KG1 (cell line): ENCODE measurements at regions not wholly inside any gene's neighbourhood (a gene's known extent, or its start where the extent isn't known, plus 50 kb on each side); places are given as distances from the start of the nearest gene placed in this dataset.
"Not testable (repeated sequence)": the region's sequence is repeated elsewhere in the genome, so short reads cannot be mapped to it uniquely, and the experiment has no call there.

Experiments
- DNase-seq: peaks from one replicate; lab custom pipeline; 2025; lab: John Stamatoyannopoulos, UW

DNA sequence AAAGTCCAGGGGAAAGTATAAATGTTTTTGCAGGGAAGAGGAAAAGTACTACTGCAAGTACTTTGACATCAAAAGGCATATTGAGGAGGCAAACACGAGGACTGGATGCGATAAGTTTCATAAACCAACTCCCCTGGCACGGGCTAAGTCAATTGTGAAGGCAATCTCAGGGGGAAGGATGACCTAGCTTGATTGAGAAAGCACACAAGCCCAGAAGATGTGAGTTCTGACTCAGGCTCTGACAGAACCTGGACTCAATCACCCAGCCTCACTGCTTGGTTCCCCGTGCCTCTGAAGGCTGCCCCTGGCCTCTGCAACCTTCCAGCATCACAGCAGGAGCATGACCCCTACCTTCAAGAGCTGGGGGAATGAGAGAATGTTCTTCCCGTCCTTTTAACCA is 93.2 kb upstream of the ZNF438 start:
- DNase-seq = no peak

DNA sequence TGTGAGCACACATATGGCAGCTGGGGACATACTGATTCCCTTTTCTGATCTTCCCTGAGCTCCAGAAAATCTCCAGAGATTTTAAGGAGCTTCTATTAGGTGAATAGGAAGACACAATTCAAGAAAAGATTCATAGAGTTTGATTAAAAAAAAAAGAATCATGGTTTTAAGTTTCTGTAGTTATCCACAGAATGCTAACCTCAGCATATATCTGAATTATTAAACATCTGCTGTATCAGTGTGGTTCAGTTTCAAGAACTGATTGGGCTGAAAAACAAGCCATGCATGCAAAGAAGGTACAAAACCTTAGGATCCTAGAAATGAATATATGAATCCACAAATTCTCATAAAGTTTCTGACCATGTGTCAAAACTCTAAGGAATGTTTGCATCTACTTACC is 94.1 kb upstream of the ZNF438 start:
- DNase-seq = no peak

- DNase-seq = no peak
Observed at GRCh38 chr10:31126593-31126992, 94.9 kb upstream of the ZNF438 start.

DNA sequence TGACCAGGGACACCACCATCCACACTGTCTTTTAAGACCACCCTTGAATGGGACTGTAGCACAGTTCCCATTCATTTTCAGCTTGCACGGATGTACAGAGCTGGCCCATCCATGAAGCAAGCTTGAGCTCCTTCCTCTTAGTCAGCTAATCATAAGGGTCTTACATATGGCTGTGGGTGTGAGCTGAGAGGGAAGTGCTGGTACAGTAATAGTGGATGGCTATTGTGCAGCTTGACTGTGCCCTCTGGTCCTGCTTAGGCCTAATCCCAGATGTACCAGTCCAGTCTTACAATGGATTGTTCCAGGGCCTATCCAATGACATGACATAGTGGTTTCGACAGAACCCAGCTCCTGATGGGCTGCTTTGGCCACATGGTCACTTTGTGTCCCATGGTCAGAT is 96.9 kb upstream of the ZNF438 start:
- no peak for DNase-seq

- no peak for DNase-seq
Observed at GRCh38 chr10:31129271-31129670, 97.6 kb upstream of the ZNF438 start.

- DNase-seq = no peak
Observed at GRCh38 chr10:31129880-31130405, 98.3 kb upstream of the ZNF438 start.

GRCh38 chr10:31130406-31130805 is 98.7 kb upstream of the ZNF438 start:
- DNase-seq = no peak

DNA sequence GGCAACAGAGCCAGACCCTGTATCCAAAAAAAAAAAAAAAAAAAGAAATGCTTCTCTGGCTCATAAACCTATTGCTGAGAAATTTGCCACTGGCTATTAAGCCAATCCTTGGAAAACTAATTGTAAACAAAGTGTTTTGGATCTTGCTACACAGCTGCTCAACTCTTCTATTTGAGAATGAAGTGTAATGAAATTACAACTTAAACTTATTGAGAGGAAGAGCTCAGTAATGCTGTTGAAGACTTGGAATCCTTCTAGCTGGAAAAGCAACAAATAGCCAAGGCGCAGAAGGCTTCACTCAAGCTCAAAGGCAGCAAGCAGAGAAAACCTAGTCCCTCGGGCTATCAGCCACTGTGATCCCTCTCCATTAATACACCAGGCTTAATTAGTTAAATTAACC is 99.6 kb upstream of the ZNF438 start:
- DNase-seq = no peak

GRCh38 chr10:31132681-31133244 is 101.1 kb upstream of the ZNF438 start:
- no peak for DNase-seq

GRCh38 chr10:31133251-31133791 is 101.7 kb upstream of the ZNF438 start:
- no peak for DNase-seq

DNA sequence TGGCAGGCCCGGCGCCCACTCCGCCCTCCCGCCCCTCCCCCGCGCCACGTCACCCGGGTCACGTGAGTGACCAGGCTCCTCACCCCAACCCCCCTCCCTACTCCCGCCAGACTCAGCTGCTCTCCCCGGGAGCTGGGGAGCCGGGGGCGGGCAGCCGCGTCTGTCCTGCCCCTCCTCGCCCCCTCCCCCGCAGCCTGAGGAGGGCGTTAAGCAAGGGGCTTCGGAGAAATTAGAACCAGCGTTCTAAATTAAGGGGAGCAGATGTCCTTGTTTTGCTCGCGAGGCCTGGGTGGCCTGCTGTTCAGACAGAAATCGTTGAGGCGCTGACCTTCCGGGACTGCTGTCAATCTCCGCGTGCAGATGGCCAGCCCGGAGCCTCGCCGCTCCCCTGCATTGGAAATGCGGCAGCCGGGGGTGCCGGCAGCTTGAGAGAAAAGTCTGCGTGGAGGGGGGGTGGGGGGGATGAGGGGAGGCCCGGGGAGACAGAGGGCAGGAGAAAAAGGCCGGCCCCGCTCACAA is 102.2 kb upstream of the ZNF438 start:
- no peak for DNase-seq

- no peak for DNase-seq
Observed at GRCh38 chr10:31134311-31134952, 102.8 kb upstream of the ZNF438 start.

DNA sequence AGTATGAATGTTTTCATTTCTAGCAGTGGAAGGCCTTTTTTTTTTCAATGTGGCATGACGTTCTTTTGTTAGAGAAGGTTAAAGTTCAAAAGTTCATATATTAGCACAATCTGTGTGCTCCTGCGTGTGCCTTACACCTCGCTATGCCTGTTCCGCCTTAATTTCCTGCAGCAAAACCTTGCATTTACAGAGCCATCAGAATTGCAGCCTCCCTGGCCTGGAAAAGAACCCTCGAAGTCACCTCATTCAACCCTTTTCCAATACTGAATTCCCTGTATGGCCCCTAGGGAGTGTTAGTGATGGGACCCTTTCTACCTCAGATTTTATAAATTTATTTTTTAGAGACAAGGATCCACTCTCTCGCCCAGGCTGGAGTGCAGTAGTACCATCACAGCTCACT is 103.5 kb upstream of the ZNF438 start:
- no peak for DNase-seq

- not testable (repeated sequence) for DNase-seq
Observed at GRCh38 chr10:31135791-31136190, 104.1 kb upstream of the ZNF438 start.

GRCh38 chr10:31136386-31136785 is 104.7 kb upstream of the ZNF438 start:
- no peak for DNase-seq

- peak; percentile 50 for DNase-seq
Observed at GRCh38 chr10:31136930-31137885, 105.5 kb upstream of the ZNF438 start.

GRCh38 chr10:31138026-31138553 is 106.4 kb upstream of the ZNF438 start:
- no peak for DNase-seq

DNA sequence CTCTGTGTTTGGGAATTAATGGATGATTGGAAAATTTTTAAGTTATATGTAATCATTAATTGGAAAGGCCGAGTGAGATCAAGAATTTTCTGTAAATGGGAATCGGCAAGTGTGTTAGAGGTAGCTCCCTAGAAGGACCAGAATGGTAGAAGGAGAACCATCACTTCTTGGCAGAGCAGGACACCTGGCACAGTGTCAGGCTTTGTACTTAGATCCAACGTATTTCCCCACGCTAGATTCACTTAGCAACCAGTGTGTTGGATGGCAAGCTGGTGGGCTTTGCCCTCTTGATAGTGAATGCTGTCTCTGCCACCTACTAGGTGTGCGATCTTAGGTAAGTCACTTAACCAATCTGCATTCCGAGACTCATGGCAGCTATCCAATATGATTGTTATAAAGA is 107.8 kb upstream of the ZNF438 start:
- no peak for DNase-seq

DNA sequence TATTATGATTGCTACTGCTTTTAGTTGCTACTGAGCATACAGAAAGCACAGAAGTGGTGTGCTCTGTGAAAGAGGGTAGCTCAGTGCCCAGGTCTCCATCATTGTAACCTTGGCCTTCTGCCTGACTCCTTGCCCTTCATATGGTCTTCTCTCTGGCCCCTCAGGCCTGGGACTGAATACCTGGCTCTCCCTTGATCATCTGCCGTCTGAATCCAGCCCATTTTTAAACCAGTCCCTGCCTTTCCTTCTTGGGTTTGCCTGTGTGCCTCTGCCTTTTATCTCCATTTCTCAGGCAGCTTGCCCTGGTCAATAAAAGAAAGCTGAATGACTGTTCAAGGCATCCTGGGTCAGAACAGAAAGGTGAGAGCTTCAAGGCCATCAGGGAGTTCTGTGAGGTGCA is 109.1 kb upstream of the ZNF438 start:
- no peak for DNase-seq

GRCh38 chr10:31142026-31142425 is 110.4 kb upstream of the ZNF438 start:
- DNase-seq = no peak

DNA sequence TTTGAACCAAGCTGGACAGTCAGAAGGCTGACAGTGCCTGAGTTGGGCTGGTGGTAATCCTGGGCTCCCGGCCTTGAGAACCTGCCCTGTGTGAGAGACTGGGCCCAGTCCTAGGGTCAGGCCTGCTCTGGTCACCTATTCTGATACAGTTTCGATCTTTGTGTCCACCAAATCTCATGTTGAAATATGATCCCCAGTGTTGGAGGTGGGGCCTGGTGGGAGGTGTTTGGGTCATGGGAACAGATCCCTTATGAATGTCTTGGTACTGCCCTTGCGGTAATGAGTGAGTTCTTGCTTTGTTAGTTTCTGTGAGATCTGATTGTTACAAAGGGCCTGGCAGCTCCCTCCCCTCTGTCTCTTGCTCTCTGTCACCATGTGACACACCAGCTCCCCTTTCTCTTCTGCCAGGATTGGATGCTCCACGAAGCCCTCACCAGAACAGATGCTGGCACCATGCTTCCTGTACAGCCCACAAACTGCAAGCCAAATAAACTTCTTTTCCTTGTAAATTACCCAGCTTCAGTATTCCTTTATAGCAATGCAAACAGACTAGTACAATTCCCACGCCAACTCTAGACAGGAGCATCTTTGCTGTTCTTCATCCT is 111.8 kb upstream of the ZNF438 start:
- DNase-seq = no peak

- DNase-seq = no peak
Observed at GRCh38 chr10:31145986-31146385, 114.3 kb upstream of the ZNF438 start.
